Stimulated activated CD4-positive, alpha-beta T cell treated with anti-CD3 and anti-CD28 coated beads, TNF-alpha, amount 100 ng/mL, for 24 hours (primary cell): ENCODE measurements at regions not wholly inside any gene's neighbourhood (a gene's known extent, or its start where the extent isn't known, plus 50 kb on each side); places are given as distances from the start of the nearest gene placed in this dataset.
"Not testable (repeated sequence)": the region's sequence is repeated elsewhere in the genome, so short reads cannot be mapped to it uniquely, and the experiment has no call there.

Experiments
- DNase-seq, 3 experiments: peaks; one replicate each; pipeline ENCODE4 v3.0.0-alpha.2; 2020; ENCODE audit warnings: low read depth in 3 of 3

GRCh38 chr4:141530627-141531026 is 105.8 kb upstream of the IL15 start:
- DNase-seq, result no peak

- DNase-seq, result no peak
Observed at GRCh38 chr4:141534985-141535384, 101.4 kb upstream of the IL15 start.

GRCh38 chr4:141538001-141538400 is 98.4 kb upstream of the IL15 start:
- no peak for DNase-seq

GRCh38 chr4:141540643-141541042 is 95.7 kb upstream of the IL15 start:
- DNase-seq, result no peak

- DNase-seq, result no peak
Observed at GRCh38 chr4:141541851-141542250, 94.5 kb upstream of the IL15 start.

- DNase-seq, result no peak
Observed at GRCh38 chr4:141543176-141543575, 93.2 kb upstream of the IL15 start.

- no peak for DNase-seq
Observed at GRCh38 chr4:141543706-141544105, 92.7 kb upstream of the IL15 start.

- no peak for DNase-seq
Observed at GRCh38 chr4:141548791-141549190, 87.6 kb upstream of the IL15 start.

GRCh38 chr4:141560056-141560455 is 76.3 kb upstream of the IL15 start:
- DNase-seq, result no peak

- no peak for DNase-seq
Observed at GRCh38 chr4:141562649-141563048, 73.7 kb upstream of the IL15 start.

- no peak for DNase-seq
Observed at GRCh38 chr4:141563723-141564122, 72.7 kb upstream of the IL15 start.

- DNase-seq, result not testable (repeated sequence)
Observed at GRCh38 chr4:141564961-141565360, 71.4 kb upstream of the IL15 start.

- no peak for DNase-seq
Observed at GRCh38 chr4:141565379-141566089, 70.8 kb upstream of the IL15 start.

GRCh38 chr4:141567326-141567915 is 69.0 kb upstream of the IL15 start:
- no peak for DNase-seq

- no peak for DNase-seq
Observed at GRCh38 chr4:141569141-141569540, 67.2 kb upstream of the IL15 start.

GRCh38 chr4:141570290-141570689 is 66.1 kb upstream of the IL15 start:
- no peak for DNase-seq

- no peak for DNase-seq
Observed at GRCh38 chr4:141571362-141571761, 65.0 kb upstream of the IL15 start.

GRCh38 chr4:141571793-141572192 is 64.6 kb upstream of the IL15 start:
- no peak for DNase-seq

- no peak for DNase-seq
Observed at GRCh38 chr4:141573678-141574077, 62.7 kb upstream of the IL15 start.

GRCh38 chr4:141575884-141576283 is 60.5 kb upstream of the IL15 start:
- no peak for DNase-seq

GRCh38 chr4:141576585-141577110 is 59.7 kb upstream of the IL15 start:
- DNase-seq, result no peak

GRCh38 chr4:141578451-141578850 is 57.9 kb upstream of the IL15 start:
- no peak for DNase-seq

GRCh38 chr4:141580523-141580922 is 55.9 kb upstream of the IL15 start:
- no peak for DNase-seq
